SK-N-MC (cell line): ENCODE measurements at regions not wholly inside any gene's neighbourhood (a gene's known extent, or its start where the extent isn't known, plus 50 kb on each side); places are given as distances from the start of the nearest gene placed in this dataset.
"Not testable (repeated sequence)": the region's sequence is repeated elsewhere in the genome, so short reads cannot be mapped to it uniquely, and the experiment has no call there.

Experiments
- EZH2 ChIP-seq: fragments of 200-600 bp; sonication (generic); IDR thresholded peaks from one replicate; pipeline ENCODE4 v1.6.1; 2017; ENCODE audit warnings: antibody characterized with exemption
- FOXP2 ChIP-seq: optimal IDR thresholded peaks from 2 replicates; pipeline ENCODE3; 2011; ENCODE audit warnings: mild to moderate bottlenecking, moderate library complexity; ENCODE audit not compliant: insufficient read depth; ENCODE audit errors: extremely low read length, control extremely low read depth
- POLR2AphosphoS5 ChIP-seq: IDR thresholded peaks from 2 replicates; pipeline ENCODE4 v1.6.1; 2012; ENCODE audit warnings: mild to moderate bottlenecking, low read depth, low read length, borderline replicate concordance

GRCh38 chr1:146369940-146370339 is 141.1 kb upstream of the NOTCH2NLA start:
- not testable (repeated sequence) for TF ChIP-seq POLR2AphosphoS5, EZH2, FOXP2
